GM12865 (cell line): ENCODE measurements at regions not wholly inside any gene's neighbourhood (a gene's known extent, or its start where the extent isn't known, plus 50 kb on each side); places are given as distances from the start of the nearest gene placed in this dataset.

Source experiments
- DNase-seq: peaks from one replicate; pipeline ENCODE4 v3.0.0; 2010; ENCODE audit warnings: low read depth
- H3K4me3 ChIP-seq: 2 replicates; pipeline ENCODE4 v1.5.1; 2011; ENCODE audit warnings: mild to moderate bottlenecking, low read depth, low read length, control low read depth
- TF ChIP-seq, protein P1 (sequence below): IDR thresholded peaks from 2 replicates; pipeline ENCODE4 v1.5.1; 2011; ENCODE audit warnings: low read length, control low read depth, low read depth, inconsistent platforms; ENCODE audit not compliant: insufficient read depth; ENCODE audit errors: missing control alignments

DNA sequence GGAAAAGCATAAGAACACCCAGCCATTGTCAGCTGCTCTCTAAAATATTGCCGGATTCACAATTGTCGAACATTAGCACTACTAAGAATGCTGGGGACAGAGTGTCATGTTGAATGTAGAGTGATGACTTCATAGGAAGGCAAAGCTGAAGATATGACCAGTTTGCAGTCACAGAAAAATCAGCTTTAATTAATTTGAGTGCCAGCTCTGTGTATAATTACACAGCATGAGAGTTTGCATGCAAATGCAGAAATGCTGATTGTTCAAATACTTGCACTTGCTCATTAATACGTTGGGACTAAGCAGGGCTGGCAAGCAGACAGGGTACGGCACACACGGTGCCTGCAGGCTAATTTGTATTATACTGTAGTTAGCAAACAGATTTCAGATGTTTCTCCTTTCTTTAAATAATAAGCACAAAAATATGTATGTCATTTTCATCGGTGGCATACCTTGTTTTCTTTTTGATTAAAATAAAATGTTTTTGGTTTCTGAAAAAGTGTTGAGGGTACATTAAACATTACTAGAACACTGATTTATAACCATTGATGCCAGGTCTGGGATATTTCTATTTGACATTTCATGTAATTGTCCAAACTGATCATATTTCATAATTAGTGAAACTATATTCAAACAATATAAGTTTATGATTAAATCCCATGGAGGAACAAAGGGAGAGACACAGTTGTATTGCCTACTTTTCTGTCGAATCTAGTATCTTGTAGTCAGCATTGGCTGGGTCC, 99.8 kb upstream of the ADGRL2 start:
- no peak for DNase-seq
- H3K4me3 ChIP-seq, result no peak overlapping the region
- TF ChIP-seq, protein P1, sequence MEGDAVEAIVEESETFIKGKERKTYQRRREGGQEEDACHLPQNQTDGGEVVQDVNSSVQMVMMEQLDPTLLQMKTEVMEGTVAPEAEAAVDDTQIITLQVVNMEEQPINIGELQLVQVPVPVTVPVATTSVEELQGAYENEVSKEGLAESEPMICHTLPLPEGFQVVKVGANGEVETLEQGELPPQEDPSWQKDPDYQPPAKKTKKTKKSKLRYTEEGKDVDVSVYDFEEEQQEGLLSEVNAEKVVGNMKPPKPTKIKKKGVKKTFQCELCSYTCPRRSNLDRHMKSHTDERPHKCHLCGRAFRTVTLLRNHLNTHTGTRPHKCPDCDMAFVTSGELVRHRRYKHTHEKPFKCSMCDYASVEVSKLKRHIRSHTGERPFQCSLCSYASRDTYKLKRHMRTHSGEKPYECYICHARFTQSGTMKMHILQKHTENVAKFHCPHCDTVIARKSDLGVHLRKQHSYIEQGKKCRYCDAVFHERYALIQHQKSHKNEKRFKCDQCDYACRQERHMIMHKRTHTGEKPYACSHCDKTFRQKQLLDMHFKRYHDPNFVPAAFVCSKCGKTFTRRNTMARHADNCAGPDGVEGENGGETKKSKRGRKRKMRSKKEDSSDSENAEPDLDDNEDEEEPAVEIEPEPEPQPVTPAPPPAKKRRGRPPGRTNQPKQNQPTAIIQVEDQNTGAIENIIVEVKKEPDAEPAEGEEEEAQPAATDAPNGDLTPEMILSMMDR, result no peak

DNA sequence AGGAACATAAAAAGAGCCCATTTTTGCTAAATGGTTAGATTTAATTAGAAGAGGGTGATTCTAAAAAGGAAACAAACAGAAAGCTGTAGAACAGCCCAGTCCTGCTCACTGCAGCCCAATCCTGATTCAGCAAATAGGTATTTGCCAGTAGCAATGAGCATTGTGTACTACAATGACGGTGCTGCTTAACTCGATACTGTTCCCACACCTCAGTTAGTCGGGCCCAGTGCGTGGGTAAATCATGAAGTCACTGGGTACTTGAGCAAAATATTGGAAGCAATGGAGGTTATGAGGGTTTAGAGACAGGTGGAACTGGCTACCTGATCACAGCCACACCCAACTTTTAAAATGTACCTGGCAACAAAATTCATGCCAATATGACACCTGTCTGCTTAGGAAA, 101.5 kb upstream of the ADGRL2 start:
- no peak overlapping the region for H3K4me3 ChIP-seq
- no peak for DNase-seq

DNA sequence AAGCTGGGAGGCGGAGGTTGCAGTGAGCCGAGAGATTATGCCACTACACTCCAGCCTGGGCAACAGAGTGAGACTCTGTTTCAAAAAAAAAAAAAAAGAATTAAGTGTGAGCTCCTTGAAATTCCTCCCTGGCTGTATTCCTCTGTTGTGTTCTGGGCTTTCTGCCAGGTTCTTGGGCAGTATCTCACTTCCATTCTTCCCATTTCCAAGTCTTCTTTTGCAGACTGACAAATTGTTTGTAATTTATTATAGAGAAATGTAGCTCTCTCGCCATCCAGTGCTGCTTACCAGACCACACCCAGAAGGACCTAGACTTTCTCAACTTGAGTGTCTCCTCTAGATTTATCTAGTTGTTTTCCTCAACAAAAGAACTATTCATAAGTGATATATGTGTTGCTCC, 105.0 kb upstream of the ADGRL2 start:
- H3K4me3 ChIP-seq, result no peak overlapping the region
- DNase-seq, result no peak
- TF ChIP-seq, protein P1, result no peak

More for the DNA sequence above, 101.5 kb upstream of the ADGRL2 start:
- TF ChIP-seq, protein P1, result no peak

DNA sequence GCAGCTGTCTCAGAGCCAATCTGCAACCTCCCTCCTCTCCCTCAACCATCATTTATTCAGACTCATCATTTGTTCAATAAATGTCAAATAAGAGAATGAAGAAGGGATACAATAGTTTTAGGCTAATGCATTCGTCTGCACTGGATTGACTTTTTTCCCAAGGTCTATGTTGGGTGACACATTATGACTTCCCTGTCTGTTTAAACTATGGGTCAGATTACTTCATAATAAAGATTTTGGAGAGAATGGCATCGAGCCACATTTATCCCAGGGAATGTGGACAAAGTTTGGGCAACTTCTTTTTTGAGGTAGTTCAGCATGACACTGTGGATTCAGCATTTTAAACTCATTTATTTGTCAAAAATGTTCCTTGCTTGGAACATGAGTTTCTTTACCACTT, 107.4 kb upstream of the ADGRL2 start:
- TF ChIP-seq, protein P1, result no peak
- no peak for DNase-seq
- H3K4me3 ChIP-seq, result no peak overlapping the region

DNA sequence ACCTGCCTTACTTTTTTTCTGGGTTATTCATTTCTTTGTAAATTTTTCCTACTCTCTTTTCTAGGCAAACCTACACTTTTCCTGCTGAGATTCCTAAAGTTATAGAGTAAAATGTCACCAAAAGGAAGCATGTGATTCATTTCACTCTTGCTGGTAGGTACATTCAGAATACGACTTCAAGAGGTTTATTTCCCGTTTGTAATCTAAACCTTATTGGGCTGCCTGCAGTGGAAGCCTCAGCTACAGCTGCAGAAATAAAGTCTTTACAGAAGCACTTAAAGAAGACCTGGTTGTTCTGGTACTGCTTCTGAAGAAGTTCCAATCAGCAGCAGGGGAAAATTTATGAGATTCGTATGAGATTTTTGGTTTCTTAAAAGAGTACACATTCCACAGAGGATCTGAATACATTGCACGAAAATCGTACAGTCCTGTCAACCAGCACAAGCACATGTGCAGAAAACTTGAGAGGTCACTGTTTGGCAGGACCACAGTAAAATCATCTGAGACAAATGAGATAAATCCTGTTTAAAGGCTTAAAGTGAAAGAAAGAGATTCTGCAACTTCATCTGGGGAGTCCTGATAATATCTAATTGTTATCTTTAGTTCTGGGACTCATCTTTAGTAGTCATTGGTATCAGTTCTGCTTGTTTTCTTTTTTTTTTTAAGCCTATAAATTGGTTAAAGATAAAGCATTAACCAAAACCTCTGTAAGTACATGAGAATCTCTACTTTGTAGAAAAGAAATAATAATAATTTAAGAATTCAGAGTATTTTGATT, 109.9 kb upstream of the ADGRL2 start:
- no peak overlapping the region for H3K4me3 ChIP-seq
- TF ChIP-seq, protein P1, result no peak
- no peak for DNase-seq

DNA sequence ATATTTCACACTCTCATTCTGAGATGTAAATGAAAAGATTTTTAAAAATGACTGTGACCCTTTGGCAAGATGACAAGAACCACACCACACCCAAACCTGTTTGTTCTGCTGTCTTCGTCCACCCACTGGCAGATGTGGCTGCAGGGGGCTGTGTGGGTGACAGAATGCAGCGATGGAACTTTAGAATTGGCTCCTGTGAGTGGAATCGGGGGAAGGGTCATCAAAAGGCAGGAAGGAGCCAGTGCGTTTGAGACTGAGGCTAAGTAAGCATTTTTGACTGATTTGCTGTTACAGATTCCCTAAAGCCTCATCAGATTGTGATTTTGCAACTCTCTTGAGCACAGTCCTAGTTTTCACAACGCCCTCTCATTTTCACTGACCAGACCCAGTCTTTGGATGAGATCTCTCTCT, 111.2 kb upstream of the ADGRL2 start:
- peak; percentile 57 for DNase-seq
- TF ChIP-seq, protein P1, result no peak
- no peak overlapping the region for H3K4me3 ChIP-seq
